Liver (tissue), 8 donors: ENCODE measurements at regions not wholly inside any gene's neighbourhood (a gene's known extent, or its start where the extent isn't known, plus 50 kb on each side); places are given as distances from the start of the nearest gene placed in this dataset.

Source experiments
- DNase-seq: peaks from one replicate; pipeline ENCODE4 v3.0.0-alpha.2; 2017; ENCODE audit warnings: low spot score
- H3K27ac ChIP-seq, 2 donors: one replicate each; pipeline ENCODE4 v1.7.0; 2013; ENCODE audit warnings: inconsistent platforms in 2 of 2, low read length in 2 of 2, control low read depth in 1 of 2, low read depth in 1 of 2, mild to moderate bottlenecking in 1 of 2
- H3K27me3 ChIP-seq, 4 donors: one replicate each; pipeline versions ENCODE4 v1.6.1 to v1.7.0; 2013; ENCODE audit warnings: low read length in 3 of 4, inconsistent platforms in 1 of 4, mild to moderate bottlenecking in 1 of 4, moderate library complexity in 1 of 4; ENCODE audit not compliant: control insufficient read depth in 4 of 4, insufficient read depth in 4 of 4
- H3K36me3 ChIP-seq, 4 donors: one replicate each; pipeline versions ENCODE4 v1.6.1 to v1.7.0; 2013; ENCODE audit warnings: low read length in 3 of 4, mild to moderate bottlenecking in 3 of 4, low read depth in 1 of 4, moderate library complexity in 1 of 4; ENCODE audit not compliant: control insufficient read depth in 4 of 4, insufficient read depth in 3 of 4
- H3K4me1 ChIP-seq, 4 donors: one replicate each; pipeline versions ENCODE4 v1.6.1 to v1.7.0; 2013; ENCODE audit warnings: low read length in 3 of 4, mild to moderate bottlenecking in 3 of 4, moderate library complexity in 1 of 4; ENCODE audit not compliant: control insufficient read depth in 4 of 4, insufficient read depth in 4 of 4
- H3K4me3 ChIP-seq, 3 donors: one replicate each; pipeline versions ENCODE4 v1.6.1 to v1.7.0; 2013; ENCODE audit warnings: low read length in 3 of 3, control low read depth in 1 of 3, low read depth in 1 of 3, mild to moderate bottlenecking in 1 of 3
- H3K9ac ChIP-seq, 2 donors: one replicate each; pipeline ENCODE4 v1.7.0; 2013; ENCODE audit warnings: low read length in 2 of 2, mild to moderate bottlenecking in 2 of 2, moderate library complexity in 2 of 2, control low read depth in 1 of 2, low read depth in 1 of 2
- H3K9me3 ChIP-seq, 4 donors: one replicate each; pipeline versions ENCODE4 v1.6.1 to v1.7.0; 2013; ENCODE audit warnings: low read length in 3 of 4; ENCODE audit not compliant: control insufficient read depth in 4 of 4
- EGR1 ChIP-seq, 2 donors: IDR thresholded peaks; 2 replicates each; pipeline ENCODE4 v1.6.1; 2016 to 2018; ENCODE audit warnings: antibody characterized with exemption in 2 of 2, low read depth in 2 of 2
- FOXA1 ChIP-seq: IDR thresholded peaks from 2 replicates; pipeline ENCODE4 v1.6.1; 2016; ENCODE audit warnings: antibody characterized with exemption
- FOXA2 ChIP-seq: IDR thresholded peaks from 2 replicates; pipeline ENCODE4 v1.6.1; 2016; ENCODE audit warnings: antibody characterized with exemption
- GABPA ChIP-seq, 2 donors: IDR thresholded peaks in 1 of 2; conservative IDR thresholded peaks in 1 of 2; 2 replicates each; pipeline ENCODE4 v1.6.1; 2016; ENCODE audit warnings: antibody characterized with exemption in 2 of 2, mild to moderate bottlenecking in 1 of 2, moderate library complexity in 1 of 2
- HNF4A ChIP-seq, 2 donors: conservative IDR thresholded peaks; 2 replicates each; pipeline ENCODE4 v1.6.1; 2016; ENCODE audit warnings: antibody characterized with exemption in 2 of 2, mild to moderate bottlenecking in 2 of 2
- HNF4G ChIP-seq: IDR thresholded peaks from 2 replicates; pipeline ENCODE4 v1.6.1; 2016; ENCODE audit warnings: antibody characterized with exemption
- JUND ChIP-seq, 2 donors: IDR thresholded peaks; 2 replicates each; pipeline ENCODE4 v1.6.1; 2016; ENCODE audit warnings: antibody characterized with exemption in 2 of 2
- NR2F2 ChIP-seq: IDR thresholded peaks from 2 replicates; pipeline ENCODE4 v1.6.1; 2016; ENCODE audit warnings: antibody characterized with exemption
- RAD21 ChIP-seq, 2 donors: IDR thresholded peaks; 2 replicates each; pipeline ENCODE4 v1.6.1; 2016; ENCODE audit warnings: antibody characterized with exemption in 2 of 2, mild to moderate bottlenecking in 2 of 2
- RXRA ChIP-seq, 2 donors: IDR thresholded peaks; 2 replicates each; pipeline ENCODE4 v1.6.1; 2017 to 2018; ENCODE audit warnings: antibody characterized with exemption in 2 of 2, mild to moderate bottlenecking in 1 of 2
- SP1 ChIP-seq: IDR thresholded peaks from 2 replicates; pipeline ENCODE4 v1.6.1; 2018; ENCODE audit warnings: antibody characterized with exemption, mild to moderate bottlenecking
- TAF1 ChIP-seq: conservative IDR thresholded peaks from 2 replicates; pipeline ENCODE4 v1.6.1; 2016; ENCODE audit warnings: antibody characterized with exemption, mild to moderate bottlenecking
- YY1 ChIP-seq: IDR thresholded peaks from 2 replicates; pipeline ENCODE4 v1.6.1; 2016; ENCODE audit warnings: antibody characterized with exemption, mild to moderate bottlenecking
- WGBS: extraction: QIAGEN DNeasy Blood & Tissue Kit; methylation state at CpG from one replicate; pipeline ENCODE4 v1.1.7; 2013; 5-methylcytosine and 5-hydroxymethylcytosine counted together
- TF ChIP-seq, protein P1 (sequence below): IDR thresholded peaks from 2 replicates; pipeline ENCODE4 v1.6.1; 2016; ENCODE audit warnings: antibody characterized with exemption
- TF ChIP-seq, protein P2 (sequence below): IDR thresholded peaks from 2 replicates; pipeline ENCODE4 v1.6.1; 2016; ENCODE audit warnings: antibody characterized with exemption, mild to moderate bottlenecking
- TF ChIP-seq, protein P3 (sequence below): IDR thresholded peaks from 2 replicates; pipeline ENCODE4 v1.6.1; 2016; ENCODE audit warnings: antibody characterized with exemption
- TF ChIP-seq, protein P4 (sequence below): fragments of 150-350 bp; IDR thresholded peaks from 2 replicates; pipeline ENCODE4 v1.5.1; 2017; ENCODE audit warnings: improper control_type of control experiment, low read depth, low read length; ENCODE audit not compliant: missing input control
- TF ChIP-seq, protein P5 (sequence below): IDR thresholded peaks from 2 replicates; pipeline ENCODE4 v1.6.1; 2016; ENCODE audit warnings: antibody characterized with exemption
- donor health status: healthy.
- donor health status: healthy.
- donor health status: healthy.
- donor health status: healthy.
- donor health status: healthy.

DNA sequence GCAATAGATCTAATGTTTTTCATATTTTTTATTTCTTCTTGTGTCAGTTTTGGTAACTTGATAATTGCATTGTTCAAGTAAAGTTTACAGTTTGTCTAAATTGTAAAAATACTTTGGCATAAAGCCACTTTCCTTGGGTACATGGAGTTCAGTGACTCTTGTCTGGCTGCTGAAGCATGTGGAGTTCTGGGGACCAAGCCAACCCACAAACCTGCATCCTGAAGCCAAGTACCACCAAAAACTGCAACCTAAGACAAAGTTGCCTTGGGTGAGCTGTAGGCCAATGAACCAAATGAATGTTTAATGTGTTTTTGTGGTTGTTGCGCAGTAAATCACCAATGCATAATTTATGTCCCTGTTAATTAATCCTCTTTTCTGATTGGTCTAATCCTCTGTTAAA lies 872.6 kb downstream of the BCL11A start:
- 97% methylated on average over 1 of the region's 1 CpG for whole genome bisulfite sequencing
- H3K9ac ChIP-seq: no peak overlapping the region
- peaks cover 0 to 3% (median 0%) of the 10 kb centered on the region in 4 donors for H3K27me3 ChIP-seq
- H3K9me3 ChIP-seq: no peaks in the 10 kb centered on the region
- no peak for TF ChIP-seq JUND (IDR thresholded peaks at IDR 0.05)
- TF ChIP-seq TAF1: no peak
- TF ChIP-seq FOXA1: no peak
- no peak for TF ChIP-seq GABPA (IDR thresholded peaks at IDR 0.05 in 1 of 2, conservative IDR thresholded peaks at IDR 0.05 in 1 of 2)
- TF ChIP-seq, protein P1, sequence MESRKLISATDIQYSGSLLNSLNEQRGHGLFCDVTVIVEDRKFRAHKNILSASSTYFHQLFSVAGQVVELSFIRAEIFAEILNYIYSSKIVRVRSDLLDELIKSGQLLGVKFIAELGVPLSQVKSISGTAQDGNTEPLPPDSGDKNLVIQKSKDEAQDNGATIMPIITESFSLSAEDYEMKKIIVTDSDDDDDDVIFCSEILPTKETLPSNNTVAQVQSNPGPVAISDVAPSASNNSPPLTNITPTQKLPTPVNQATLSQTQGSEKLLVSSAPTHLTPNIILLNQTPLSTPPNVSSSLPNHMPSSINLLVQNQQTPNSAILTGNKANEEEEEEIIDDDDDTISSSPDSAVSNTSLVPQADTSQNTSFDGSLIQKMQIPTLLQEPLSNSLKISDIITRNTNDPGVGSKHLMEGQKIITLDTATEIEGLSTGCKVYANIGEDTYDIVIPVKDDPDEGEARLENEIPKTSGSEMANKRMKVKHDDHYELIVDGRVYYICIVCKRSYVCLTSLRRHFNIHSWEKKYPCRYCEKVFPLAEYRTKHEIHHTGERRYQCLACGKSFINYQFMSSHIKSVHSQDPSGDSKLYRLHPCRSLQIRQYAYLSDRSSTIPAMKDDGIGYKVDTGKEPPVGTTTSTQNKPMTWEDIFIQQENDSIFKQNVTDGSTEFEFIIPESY: no peak
- H3K36me3 ChIP-seq: no peaks in the 10 kb centered on the region
- no peaks in the 10 kb centered on the region for H3K4me1 ChIP-seq
- no peak for DNase-seq
- H3K27ac ChIP-seq: no peak overlapping the region
- no peak overlapping the region for H3K4me3 ChIP-seq

DNA sequence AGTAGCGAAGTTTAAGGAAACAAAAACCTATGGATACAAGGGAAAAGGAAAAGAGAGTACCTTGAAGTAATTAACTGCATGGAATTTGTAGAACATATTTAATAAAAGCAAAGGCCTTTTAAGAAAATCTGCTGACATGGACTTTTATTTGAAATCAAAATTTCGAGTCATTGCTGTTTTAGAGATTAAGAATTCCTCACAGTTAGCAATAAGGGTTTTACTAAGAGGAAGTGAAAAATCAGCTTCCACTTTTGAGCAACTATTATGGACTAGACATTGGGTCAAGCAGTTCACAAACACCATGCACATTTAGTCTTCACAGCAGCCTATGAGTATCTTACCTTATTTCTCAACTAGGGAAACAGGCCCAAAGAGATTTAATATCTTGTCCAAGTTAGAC lies 876.3 kb downstream of the BCL11A start:
- DNase-seq: no peak
- H3K27ac ChIP-seq: no peak overlapping the region
- peaks cover 0 to 3% (median 0%) of the 10 kb centered on the region in 4 donors for H3K27me3 ChIP-seq
- no peaks in the 10 kb centered on the region for H3K9me3 ChIP-seq
- H3K9ac ChIP-seq: no peak overlapping the region
- H3K36me3 ChIP-seq: no peaks in the 10 kb centered on the region
- no peak overlapping the region for H3K4me3 ChIP-seq
- TF ChIP-seq YY1 (no peak), HNF4G (no peak), FOXA1 (no peak), RXRA (IDR thresholded peaks at IDR 0.05) (no peak), HNF4A (conservative IDR thresholded peaks at IDR 0.05) (no peak), FOXA2 (no peak), JUND (IDR thresholded peaks at IDR 0.05) (no peak), EGR1 (IDR thresholded peaks at IDR 0.05; ENCODE audit: low read depth in 2 of 2) (no peak), SP1 (no peak), GABPA (IDR thresholded peaks at IDR 0.05 in 1 of 2, conservative IDR thresholded peaks at IDR 0.05 in 1 of 2) (no peak), RAD21 (IDR thresholded peaks at IDR 0.05) (no peak), NR2F2 (no peak), TAF1 (no peak)
- TF ChIP-seq, protein P1: no peak
- TF ChIP-seq, protein P2, sequence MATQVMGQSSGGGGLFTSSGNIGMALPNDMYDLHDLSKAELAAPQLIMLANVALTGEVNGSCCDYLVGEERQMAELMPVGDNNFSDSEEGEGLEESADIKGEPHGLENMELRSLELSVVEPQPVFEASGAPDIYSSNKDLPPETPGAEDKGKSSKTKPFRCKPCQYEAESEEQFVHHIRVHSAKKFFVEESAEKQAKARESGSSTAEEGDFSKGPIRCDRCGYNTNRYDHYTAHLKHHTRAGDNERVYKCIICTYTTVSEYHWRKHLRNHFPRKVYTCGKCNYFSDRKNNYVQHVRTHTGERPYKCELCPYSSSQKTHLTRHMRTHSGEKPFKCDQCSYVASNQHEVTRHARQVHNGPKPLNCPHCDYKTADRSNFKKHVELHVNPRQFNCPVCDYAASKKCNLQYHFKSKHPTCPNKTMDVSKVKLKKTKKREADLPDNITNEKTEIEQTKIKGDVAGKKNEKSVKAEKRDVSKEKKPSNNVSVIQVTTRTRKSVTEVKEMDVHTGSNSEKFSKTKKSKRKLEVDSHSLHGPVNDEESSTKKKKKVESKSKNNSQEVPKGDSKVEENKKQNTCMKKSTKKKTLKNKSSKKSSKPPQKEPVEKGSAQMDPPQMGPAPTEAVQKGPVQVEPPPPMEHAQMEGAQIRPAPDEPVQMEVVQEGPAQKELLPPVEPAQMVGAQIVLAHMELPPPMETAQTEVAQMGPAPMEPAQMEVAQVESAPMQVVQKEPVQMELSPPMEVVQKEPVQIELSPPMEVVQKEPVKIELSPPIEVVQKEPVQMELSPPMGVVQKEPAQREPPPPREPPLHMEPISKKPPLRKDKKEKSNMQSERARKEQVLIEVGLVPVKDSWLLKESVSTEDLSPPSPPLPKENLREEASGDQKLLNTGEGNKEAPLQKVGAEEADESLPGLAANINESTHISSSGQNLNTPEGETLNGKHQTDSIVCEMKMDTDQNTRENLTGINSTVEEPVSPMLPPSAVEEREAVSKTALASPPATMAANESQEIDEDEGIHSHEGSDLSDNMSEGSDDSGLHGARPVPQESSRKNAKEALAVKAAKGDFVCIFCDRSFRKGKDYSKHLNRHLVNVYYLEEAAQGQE: no peak
- TF ChIP-seq, protein P3, sequence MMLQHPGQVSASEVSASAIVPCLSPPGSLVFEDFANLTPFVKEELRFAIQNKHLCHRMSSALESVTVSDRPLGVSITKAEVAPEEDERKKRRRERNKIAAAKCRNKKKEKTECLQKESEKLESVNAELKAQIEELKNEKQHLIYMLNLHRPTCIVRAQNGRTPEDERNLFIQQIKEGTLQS: no peak
- TF ChIP-seq, protein P4, sequence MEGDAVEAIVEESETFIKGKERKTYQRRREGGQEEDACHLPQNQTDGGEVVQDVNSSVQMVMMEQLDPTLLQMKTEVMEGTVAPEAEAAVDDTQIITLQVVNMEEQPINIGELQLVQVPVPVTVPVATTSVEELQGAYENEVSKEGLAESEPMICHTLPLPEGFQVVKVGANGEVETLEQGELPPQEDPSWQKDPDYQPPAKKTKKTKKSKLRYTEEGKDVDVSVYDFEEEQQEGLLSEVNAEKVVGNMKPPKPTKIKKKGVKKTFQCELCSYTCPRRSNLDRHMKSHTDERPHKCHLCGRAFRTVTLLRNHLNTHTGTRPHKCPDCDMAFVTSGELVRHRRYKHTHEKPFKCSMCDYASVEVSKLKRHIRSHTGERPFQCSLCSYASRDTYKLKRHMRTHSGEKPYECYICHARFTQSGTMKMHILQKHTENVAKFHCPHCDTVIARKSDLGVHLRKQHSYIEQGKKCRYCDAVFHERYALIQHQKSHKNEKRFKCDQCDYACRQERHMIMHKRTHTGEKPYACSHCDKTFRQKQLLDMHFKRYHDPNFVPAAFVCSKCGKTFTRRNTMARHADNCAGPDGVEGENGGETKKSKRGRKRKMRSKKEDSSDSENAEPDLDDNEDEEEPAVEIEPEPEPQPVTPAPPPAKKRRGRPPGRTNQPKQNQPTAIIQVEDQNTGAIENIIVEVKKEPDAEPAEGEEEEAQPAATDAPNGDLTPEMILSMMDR: no peak
- TF ChIP-seq, protein P5, sequence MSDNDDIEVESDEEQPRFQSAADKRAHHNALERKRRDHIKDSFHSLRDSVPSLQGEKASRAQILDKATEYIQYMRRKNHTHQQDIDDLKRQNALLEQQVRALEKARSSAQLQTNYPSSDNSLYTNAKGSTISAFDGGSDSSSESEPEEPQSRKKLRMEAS: no peak
- 74% methylated on average over 2 of the region's 2 CpGs for WGBS
- no peaks in the 10 kb centered on the region for H3K4me1 ChIP-seq
